Vagina (tissue), 2 donors: ENCODE measurements at regions not wholly inside any gene's neighbourhood (a gene's known extent, or its start where the extent isn't known, plus 50 kb on each side); places are given as distances from the start of the nearest gene placed in this dataset.

Experiments
- CTCF ChIP-seq, 3 experiments: fragments of 450-650 bp in 2 of 3; fragments of 200-600 bp in 1 of 3; sonication (generic) in 1 of 3; IDR thresholded peaks; one replicate each; pipeline ENCODE4 v1.5.1; 2017 to 2019; ENCODE audit warnings: antibody characterized with exemption in 3 of 3, mild to moderate bottlenecking in 2 of 3, moderate library complexity in 2 of 3
- POLR2A ChIP-seq, 2 donors: fragments of 450-650 bp; IDR thresholded peaks; one replicate each; pipeline ENCODE4 v1.6.1; 2017; ENCODE audit warnings: antibody characterized with exemption in 2 of 2, mild to moderate bottlenecking in 2 of 2, moderate library complexity in 2 of 2
- POLR2AphosphoS5 ChIP-seq, 2 donors: sonication (generic); formaldehyde crosslinking; IDR thresholded peaks; one replicate each; pipeline ENCODE4 v1.9.0; 2017; ENCODE audit warnings: antibody characterized with exemption in 2 of 2, mild to moderate bottlenecking in 2 of 2, low read depth in 1 of 2; ENCODE audit not compliant: insufficient read depth in 1 of 2

- no peak for TF ChIP-seq CTCF (IDR thresholded peaks at IDR 0.05)
- no peak for TF ChIP-seq POLR2A (IDR thresholded peaks at IDR 0.05)
- no peak for TF ChIP-seq POLR2AphosphoS5 (IDR thresholded peaks at IDR 0.05; ENCODE audit: insufficient read depth in 1 of 2, low read depth in 1 of 2)
These were observed 2085.4 kb downstream of the ARAP2 start for GRCh38 chr4:34158878-34159277.
